Gastrocnemius medialis (tissue), 4 donors: ENCODE measurements at regions not wholly inside any gene's neighbourhood (a gene's known extent, or its start where the extent isn't known, plus 50 kb on each side); places are given as distances from the start of the nearest gene placed in this dataset.

Source experiments
- ATAC-seq, 2 donors: fragments of 150-250 bp; one replicate each; pipeline ENCODE4 v1.9.1; 2016
- DNase-seq, 2 donors: peaks; one replicate each; pipeline ENCODE4 v3.0.0-alpha.2; 2019
- H3K27ac ChIP-seq, 4 donors: fragments of 200-600 bp; sonication (generic); 1 replicate in 1 of 4; 2 replicates in 3 of 4; pipeline ENCODE4 v1.5.1; 2016 to 2018; ENCODE audit warnings: mild to moderate bottlenecking in 2 of 4, moderate library complexity in 1 of 4
- H3K27me3 ChIP-seq, 3 donors: fragments of 200-600 bp; sonication (generic) in 2 of 3; 1 replicate in 1 of 3; 2 replicates in 2 of 3; pipeline versions ENCODE4 v1.5.1 to v1.6.0; 2016 to 2019; ENCODE audit warnings: mild to moderate bottlenecking in 1 of 3, moderate library complexity in 1 of 3
- H3K36me3 ChIP-seq, 2 donors: fragments of 200-600 bp; sonication (generic) in 1 of 2; one replicate each; pipeline ENCODE4 v1.5.1; 2017 to 2018
- H3K4me1 ChIP-seq, 2 donors: fragments of 200-600 bp; sonication (generic) in 1 of 2; one replicate each; pipeline ENCODE4 v1.5.1; 2016 to 2017; ENCODE audit warnings: mild to moderate bottlenecking in 2 of 2
- H3K4me3 ChIP-seq, 4 donors: fragments of 200-600 bp; sonication (generic) in 3 of 4; 1 replicate in 1 of 4; 2 replicates in 3 of 4; pipeline ENCODE4 v1.5.1; 2016 to 2019; ENCODE audit warnings: mild to moderate bottlenecking in 2 of 4
- H3K9me3 ChIP-seq, 3 donors: fragments of 200-600 bp; sonication (generic) in 2 of 3; 1 replicate in 1 of 3; 2 replicates in 2 of 3; pipeline ENCODE4 v1.5.1; 2016 to 2019
- CTCF ChIP-seq, 5 experiments: fragments of 450-650 bp in 3 of 5; fragments of 200-600 bp in 2 of 5; sonication (generic) in 2 of 5; IDR thresholded peaks in 4 of 5; conservative IDR thresholded peaks in 1 of 5; 1 replicate in 4 of 5; 2 replicates in 1 of 5; pipeline ENCODE4 v1.5.1; 2016 to 2019; ENCODE audit warnings: antibody characterized with exemption in 5 of 5, mild to moderate bottlenecking in 3 of 5, moderate library complexity in 3 of 5
- POLR2A ChIP-seq, 2 donors: fragments of 450-650 bp; IDR thresholded peaks; one replicate each; pipeline ENCODE4 v1.6.1; 2017; ENCODE audit warnings: antibody characterized with exemption in 2 of 2, mild to moderate bottlenecking in 2 of 2, moderate library complexity in 2 of 2
- in situ Hi-C, 4 donors: fragments of 200-750 bp; cut with MboI; loops; one replicate each; pipeline versions ENCODE4 v1.15.0 to v1.8.0; 2017; ENCODE audit warnings: low sequenced_read_pairs in 4 of 4
- intact Hi-C: fragments of 100-400 bp; cut with DNase I; formaldehyde crosslinking; loops from one replicate; pipeline ENCODE4 v1.15.1; 2023; ENCODE audit warnings: low total_unique reads

- TF ChIP-seq CTCF (IDR thresholded peaks at IDR 0.05 in 4 of 5, conservative IDR thresholded peaks at IDR 0.05 in 1 of 5): no peak
- no peak for TF ChIP-seq POLR2A (IDR thresholded peaks at IDR 0.05)
- intact Hi-C loops (no loop called here), in situ Hi-C loops (no loop called here)
- H3K27ac ChIP-seq: no peak overlapping the region
- DNase-seq (no peak), ATAC-seq (no peak)
- H3K36me3 ChIP-seq: no peaks in the 10 kb centered on the region
- no peaks in the 10 kb centered on the region for H3K9me3 ChIP-seq
- H3K4me3 ChIP-seq: no peak overlapping the region
- no peaks in the 10 kb centered on the region for H3K27me3 ChIP-seq
- H3K4me1 ChIP-seq: no peaks in the 10 kb centered on the region
These were observed 293.6 kb downstream of the HIVEP2 start for GRCh38 chr6:142651384-142651783.

- Histone ChIP-seq H3K4me3 (no peak overlapping the region), H3K9me3 (no peaks in the 10 kb centered on the region), H3K36me3 (no peaks in the 10 kb centered on the region), H3K27me3 (no peaks in the 10 kb centered on the region), H3K4me1 (no peaks in the 10 kb centered on the region), H3K27ac (no peak overlapping the region)
- intact Hi-C loops (no loop called here), in situ Hi-C loops (no loop called here)
- TF ChIP-seq CTCF (IDR thresholded peaks at IDR 0.05 in 4 of 5, conservative IDR thresholded peaks at IDR 0.05 in 1 of 5) (no peak), POLR2A (IDR thresholded peaks at IDR 0.05) (no peak)
- DNase-seq (no peak), ATAC-seq (no peak)
These were observed 291.1 kb downstream of the HIVEP2 start for GRCh38 chr6:142653710-142654420.

GRCh38 chr6:142659661-142660060 lies 285.3 kb downstream of the HIVEP2 start:
- ATAC-seq: no peak
- no peak overlapping the region for H3K4me3 ChIP-seq
- H3K36me3 ChIP-seq: no peaks in the 10 kb centered on the region
- no peaks in the 10 kb centered on the region for H3K4me1 ChIP-seq
- no peak overlapping the region for H3K27ac ChIP-seq
- in situ Hi-C loops (no loop called here), intact Hi-C loops (no loop called here)
- no peak for DNase-seq
- H3K9me3 ChIP-seq: no peaks in the 10 kb centered on the region
- no peaks in the 10 kb centered on the region for H3K27me3 ChIP-seq
- TF ChIP-seq POLR2A (IDR thresholded peaks at IDR 0.05) (no peak), CTCF (IDR thresholded peaks at IDR 0.05 in 4 of 5, conservative IDR thresholded peaks at IDR 0.05 in 1 of 5) (no peak)

- Histone ChIP-seq H3K27ac (no peak overlapping the region), H3K27me3 (no peaks in the 10 kb centered on the region), H3K4me3 (no peak overlapping the region), H3K9me3 (no peaks in the 10 kb centered on the region), H3K4me1 (no peaks in the 10 kb centered on the region), H3K36me3 (no peaks in the 10 kb centered on the region)
- in situ Hi-C loops (no loop called here), intact Hi-C loops (no loop called here)
- DNase-seq (no peak), ATAC-seq (no peak)
- TF ChIP-seq POLR2A (IDR thresholded peaks at IDR 0.05) (no peak), CTCF (IDR thresholded peaks at IDR 0.05 in 4 of 5, conservative IDR thresholded peaks at IDR 0.05 in 1 of 5) (no peak)
These were observed 279.6 kb downstream of the HIVEP2 start for GRCh38 chr6:142665393-142665792.
